ENCODE measurements at regions not wholly inside any gene's neighbourhood (a gene's known extent, or its start where the extent isn't known, plus 50 kb on each side); places are given as distances from the start of the nearest gene placed in this dataset.

DNA sequence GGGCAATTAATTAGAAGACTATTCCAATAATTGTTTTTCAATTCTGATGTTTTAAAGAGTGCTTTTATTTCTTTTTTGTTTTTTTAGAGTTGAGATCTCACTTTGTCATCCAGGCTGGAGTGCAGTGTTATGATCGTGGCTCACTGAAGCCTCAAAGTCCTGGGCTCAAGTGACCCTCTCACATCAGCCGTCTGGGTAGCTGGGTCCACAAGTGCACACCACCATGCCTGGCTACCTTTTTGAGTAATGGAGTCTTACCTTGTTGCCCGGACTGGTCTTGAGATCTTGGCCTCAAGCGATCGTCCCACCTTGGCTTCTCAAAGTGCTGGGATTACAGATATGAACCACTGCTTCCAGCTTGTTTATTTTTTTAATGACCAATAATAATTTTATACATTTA lies 207.8 kb downstream of the NDFIP2 start:
- 28% methylated on average over 5 of the region's 5 CpGs for WGBS (ENCODE audit: insufficient coverage, insufficient replicate concordance, low lambda C conversion rate, missing lambda C conversion rate)
- SMC1A ChIA-PET (ENCODE audit: uncharacterized antibody, unreplicated experiment), result interaction anchor here (1.8 kb wide), 1 partner anchor 9 kb away, joined by 10 read pairs; no protein-coding TSS in a partner anchor
- FAIRE-seq (no peak), DNase-seq (ENCODE audit: low read depth, low spot score) (no peak), ATAC-seq (no peak)
- RAD21 ChIA-PET (ENCODE audit: unreplicated experiment), result interaction anchor here (0.8 kb wide), 1 partner anchor 10 kb away, joined by 3 read pairs; no protein-coding TSS in a partner anchor
- no peaks in the 10 kb centered on the region for H3K9me3 ChIP-seq (replicated peaks; ENCODE audit: control insufficient read depth, insufficient read depth, low read length)
- H3K27ac ChIP-seq (ENCODE audit: control insufficient read depth, insufficient read depth), result no peak overlapping the region
- TF ChIP-seq LARP7 (IDR thresholded peaks at IDR 0.05), result no peak
- no peak for TF ChIP-seq ZZZ3 (IDR thresholded peaks at IDR 0.05; ENCODE audit: control insufficient read depth, insufficient read length, low read depth)
- no peak for TF ChIP-seq ZNF274 (IDR thresholded peaks at IDR 0.05; ENCODE audit: insufficient read depth, insufficient read length)
- no peak for TF ChIP-seq POU2F2 (IDR thresholded peaks at IDR 0.05; ENCODE audit: borderline replicate concordance, low read depth, low read length)
- TF ChIP-seq HCFC1 (IDR thresholded peaks at IDR 0.05; ENCODE audit: low read length), result no peak
- TF ChIP-seq CBFB (IDR thresholded peaks at IDR 0.05; ENCODE audit: low read depth), result no peak
- TF ChIP-seq ASH2L (IDR thresholded peaks at IDR 0.05; ENCODE audit: borderline replicate concordance, low read depth), result no peak
- no peak for TF ChIP-seq MTA3 (IDR thresholded peaks at IDR 0.05; ENCODE audit: borderline replicate concordance, low read length)
- TF ChIP-seq, protein P1, sequence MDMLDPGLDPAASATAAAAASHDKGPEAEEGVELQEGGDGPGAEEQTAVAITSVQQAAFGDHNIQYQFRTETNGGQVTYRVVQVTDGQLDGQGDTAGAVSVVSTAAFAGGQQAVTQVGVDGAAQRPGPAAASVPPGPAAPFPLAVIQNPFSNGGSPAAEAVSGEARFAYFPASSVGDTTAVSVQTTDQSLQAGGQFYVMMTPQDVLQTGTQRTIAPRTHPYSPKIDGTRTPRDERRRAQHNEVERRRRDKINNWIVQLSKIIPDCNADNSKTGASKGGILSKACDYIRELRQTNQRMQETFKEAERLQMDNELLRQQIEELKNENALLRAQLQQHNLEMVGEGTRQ (IDR thresholded peaks at IDR 0.05; ENCODE audit: borderline replicate concordance, low read depth, low read length), result no peak
- no peak for TF ChIP-seq BACH1 (IDR thresholded peaks at IDR 0.05; ENCODE audit: borderline replicate concordance)
- TF ChIP-seq, protein P2, sequence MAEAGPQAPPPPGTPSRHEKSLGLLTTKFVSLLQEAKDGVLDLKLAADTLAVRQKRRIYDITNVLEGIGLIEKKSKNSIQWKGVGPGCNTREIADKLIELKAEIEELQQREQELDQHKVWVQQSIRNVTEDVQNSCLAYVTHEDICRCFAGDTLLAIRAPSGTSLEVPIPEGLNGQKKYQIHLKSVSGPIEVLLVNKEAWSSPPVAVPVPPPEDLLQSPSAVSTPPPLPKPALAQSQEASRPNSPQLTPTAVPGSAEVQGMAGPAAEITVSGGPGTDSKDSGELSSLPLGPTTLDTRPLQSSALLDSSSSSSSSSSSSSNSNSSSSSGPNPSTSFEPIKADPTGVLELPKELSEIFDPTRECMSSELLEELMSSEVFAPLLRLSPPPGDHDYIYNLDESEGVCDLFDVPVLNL (IDR thresholded peaks at IDR 0.05; ENCODE audit: low read depth, low read length), result no peak
- no peak for TF ChIP-seq NR2C2 (IDR thresholded peaks at IDR 0.05; ENCODE audit: borderline replicate concordance, control insufficient read depth, insufficient read length, low read depth)
- no peak for TF ChIP-seq RFX5 (IDR thresholded peaks at IDR 0.05; ENCODE audit: low read depth, low read length)
- TF ChIP-seq, protein P3, sequence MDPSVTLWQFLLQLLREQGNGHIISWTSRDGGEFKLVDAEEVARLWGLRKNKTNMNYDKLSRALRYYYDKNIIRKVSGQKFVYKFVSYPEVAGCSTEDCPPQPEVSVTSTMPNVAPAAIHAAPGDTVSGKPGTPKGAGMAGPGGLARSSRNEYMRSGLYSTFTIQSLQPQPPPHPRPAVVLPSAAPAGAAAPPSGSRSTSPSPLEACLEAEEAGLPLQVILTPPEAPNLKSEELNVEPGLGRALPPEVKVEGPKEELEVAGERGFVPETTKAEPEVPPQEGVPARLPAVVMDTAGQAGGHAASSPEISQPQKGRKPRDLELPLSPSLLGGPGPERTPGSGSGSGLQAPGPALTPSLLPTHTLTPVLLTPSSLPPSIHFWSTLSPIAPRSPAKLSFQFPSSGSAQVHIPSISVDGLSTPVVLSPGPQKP (IDR thresholded peaks at IDR 0.05; ENCODE audit: low read depth, low read length), result no peak
- no peak for TF ChIP-seq TAF1 (IDR thresholded peaks at IDR 0.05; ENCODE audit: borderline replicate concordance, low read depth, low read length)
- TF ChIP-seq POLR2A (IDR thresholded peaks at IDR 0.05; ENCODE audit: low read depth, low read length), result no peak
- no peak for TF ChIP-seq BRCA1 (IDR thresholded peaks at IDR 0.05; ENCODE audit: low read depth, low read length)
- intact Hi-C loops (cut with micrococcal nuclease; ENCODE audit: unreplicated experiment) (no loop called here), in situ Hi-C loops (cut with MboI) (no loop called here)
- H3K4me3 ChIP-seq, result no peak overlapping the region
- no peak overlapping the region for H3K9ac ChIP-seq (ENCODE audit: control insufficient read depth, insufficient read depth, low read length)
- no peaks in the 10 kb centered on the region for H3K36me3 ChIP-seq (ENCODE audit: control insufficient read depth in 2 of 2, insufficient read depth in 2 of 2, low read length in 1 of 2)
- H3K4me1 ChIP-seq (ENCODE audit: control insufficient read depth, insufficient read depth, low read length), result no peaks in the 10 kb centered on the region
- H3K79me2 ChIP-seq (ENCODE audit: control insufficient read depth, insufficient read depth, low read length), result no peaks in the 10 kb centered on the region
- no TSS peak for BruUV-seq (replicated peaks)
- no peaks in the 10 kb centered on the region for H4K20me1 ChIP-seq (ENCODE audit: control insufficient read depth, insufficient read depth)
- H2AFZ ChIP-seq (ENCODE audit: control insufficient read depth, low read depth, low read length), result no peak overlapping the region
- no peaks in the 10 kb centered on the region for H3K27me3 ChIP-seq (replicated peaks in 1 of 2; ENCODE audit: control insufficient read depth in 2 of 2, insufficient read depth in 2 of 2, low read length in 1 of 2)
- CTCF ChIA-PET, result interaction anchor here (0.6 to 2.9 kb wide), 2 partner anchors 9 to 411 kb away, joined by 3 to 15 read pairs; no protein-coding TSS in a partner anchor
- POLR2A ChIA-PET, result no interaction called here
- H3K4me2 ChIP-seq (ENCODE audit: control insufficient read depth, insufficient read depth), result no peak overlapping the region

Data from GM12878 (cell line).